ENCODE measurements at regions not wholly inside any gene's neighbourhood (a gene's known extent, or its start where the extent isn't known, plus 50 kb on each side); places are given as distances from the start of the nearest gene placed in this dataset.
A peak's percentile ranks its signal among the peaks of the same experiment; 100 is the strongest.

- no peak for FAIRE-seq
- Histone ChIP-seq H3K79me2 (ENCODE audit: control insufficient read depth, insufficient read depth, low read length) (no peaks in the 10 kb centered on the region), H3K4me3 (ENCODE audit: control insufficient read depth in 2 of 3, extremely low read depth in 1 of 3, insufficient read depth in 2 of 3, low read depth in 1 of 3, low read length in 3 of 3) (no peak overlapping the region), H2AFZ (ENCODE audit: control insufficient read depth, low read length) (no peak overlapping the region), H3K9ac (ENCODE audit: control insufficient read depth, extremely low read depth, insufficient read depth, low read length) (no peak overlapping the region), H3K4me2 (ENCODE audit: control insufficient read depth, extremely low read depth, insufficient read depth, low read depth, low read length) (no peak overlapping the region), H3K4me1 (ENCODE audit: control insufficient read depth, extremely low read depth, insufficient read depth, low read length) (no peaks in the 10 kb centered on the region), H3K36me3 (ENCODE audit: control insufficient read depth in 2 of 2, extremely low read depth in 1 of 2, insufficient read depth in 2 of 2, low read length in 2 of 2) (no peaks in the 10 kb centered on the region), H3K9me3 (ENCODE audit: control insufficient read depth, low read depth, low read length) (no peaks in the 10 kb centered on the region), H3K9me1 (ENCODE audit: control insufficient read depth, extremely low read depth, insufficient read depth, low read length) (no peaks in the 10 kb centered on the region), H4K20me1 (ENCODE audit: control insufficient read depth, extremely low read depth, insufficient read depth, low read length) (no peaks in the 10 kb centered on the region), H3K27me3 (ENCODE audit: control insufficient read depth, extremely low read depth, insufficient read depth, low read length) (no peaks in the 10 kb centered on the region), H3K27ac (ENCODE audit: control insufficient read depth, insufficient read depth, low read length) (no peak overlapping the region)
- dilution Hi-C loops (cut with MboI; ENCODE audit: extremely low pct_ligation_motif_present, low sequenced_read_pairs): no loop called here
- no peak for TF ChIP-seq EZH2 (IDR thresholded peaks at IDR 0.05; ENCODE audit: low read length)
- TF ChIP-seq CTCF (optimal IDR thresholded peaks at IDR 0.05 in 1 of 3, IDR thresholded peaks at IDR 0.05 in 1 of 3, conservative IDR thresholded peaks at IDR 0.05 in 1 of 3; ENCODE audit: extremely low read depth in 1 of 3, insufficient read depth in 2 of 3, low read length in 3 of 3): peak in 1 of 3 experiments; percentile 25
- no peak for DNase-seq (ENCODE audit: low read depth, low spot score)
Observed at GRCh38 chr20:19019734-19020364, 192.6 kb upstream of the SLC24A3 start.

- Histone ChIP-seq H3K4me1 (ENCODE audit: control insufficient read depth, extremely low read depth, insufficient read depth, low read length) (no peaks in the 10 kb centered on the region), H3K9me3 (ENCODE audit: control insufficient read depth, low read depth, low read length) (no peaks in the 10 kb centered on the region), H3K9me1 (ENCODE audit: control insufficient read depth, extremely low read depth, insufficient read depth, low read length) (no peaks in the 10 kb centered on the region), H3K79me2 (ENCODE audit: control insufficient read depth, insufficient read depth, low read length) (no peaks in the 10 kb centered on the region), H3K27me3 (ENCODE audit: control insufficient read depth, extremely low read depth, insufficient read depth, low read length) (no peaks in the 10 kb centered on the region), H3K4me2 (ENCODE audit: control insufficient read depth, extremely low read depth, insufficient read depth, low read depth, low read length) (no peak overlapping the region), H3K36me3 (ENCODE audit: control insufficient read depth in 2 of 2, extremely low read depth in 1 of 2, insufficient read depth in 2 of 2, low read length in 2 of 2) (no peaks in the 10 kb centered on the region), H2AFZ (ENCODE audit: control insufficient read depth, low read length) (no peak overlapping the region), H3K4me3 (ENCODE audit: control insufficient read depth in 2 of 3, extremely low read depth in 1 of 3, insufficient read depth in 2 of 3, low read depth in 1 of 3, low read length in 3 of 3) (no peak overlapping the region), H4K20me1 (ENCODE audit: control insufficient read depth, extremely low read depth, insufficient read depth, low read length) (no peaks in the 10 kb centered on the region), H3K9ac (ENCODE audit: control insufficient read depth, extremely low read depth, insufficient read depth, low read length) (no peak overlapping the region), H3K27ac (ENCODE audit: control insufficient read depth, insufficient read depth, low read length) (no peak overlapping the region)
- FAIRE-seq: no peak
- DNase-seq (ENCODE audit: low read depth, low spot score): no peak
- dilution Hi-C loops (cut with MboI; ENCODE audit: extremely low pct_ligation_motif_present, low sequenced_read_pairs): no loop called here
- TF ChIP-seq EZH2 (IDR thresholded peaks at IDR 0.05; ENCODE audit: low read length): no peak
- no peak for TF ChIP-seq CTCF (optimal IDR thresholded peaks at IDR 0.05 in 1 of 3, IDR thresholded peaks at IDR 0.05 in 1 of 3, conservative IDR thresholded peaks at IDR 0.05 in 1 of 3; ENCODE audit: extremely low read depth in 1 of 3, insufficient read depth in 2 of 3, low read length in 3 of 3)
Observed at GRCh38 chr20:19021406-19022117, 190.9 kb upstream of the SLC24A3 start.
